ENCODE measurements at regions not wholly inside any gene's neighbourhood (a gene's known extent, or its start where the extent isn't known, plus 50 kb on each side); places are given as distances from the start of the nearest gene placed in this dataset.

DNA sequence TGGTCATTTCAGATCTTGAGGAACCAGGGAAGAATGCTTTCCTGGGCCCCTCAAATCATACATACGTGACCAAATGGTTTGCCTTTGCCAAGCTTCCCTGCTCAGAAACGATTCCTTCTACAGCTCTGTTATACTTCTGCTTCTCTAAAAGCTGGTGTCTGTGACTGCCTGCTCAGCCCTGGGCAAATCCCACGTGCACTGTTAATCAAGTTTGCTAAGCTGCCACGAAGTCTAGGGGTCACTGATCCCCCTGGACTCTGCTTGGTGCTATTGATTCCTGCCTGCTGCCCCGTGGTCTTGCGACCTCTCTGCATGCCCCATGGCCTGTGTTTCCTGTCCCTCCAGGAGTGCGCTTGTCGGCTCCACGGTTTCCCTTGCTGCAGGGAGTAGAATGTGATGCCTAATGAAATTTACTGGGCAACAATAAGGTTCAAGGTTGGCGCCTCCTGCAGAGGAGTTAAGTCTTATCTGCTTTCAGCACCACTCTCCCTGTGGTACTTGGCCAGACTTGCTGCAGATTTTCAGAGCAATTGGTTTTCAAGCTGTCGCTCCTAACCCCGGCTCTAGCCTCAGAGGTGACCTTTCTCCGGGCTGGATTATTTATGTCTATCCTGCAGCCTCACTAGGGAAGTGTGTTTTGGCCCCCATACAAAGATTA is 201.6 kb upstream of the FZD8 start:
- Mint-ChIP-seq H3K4me3 (ENCODE audit: unreplicated experiment) (no peak overlapping the region), H3K27me3 (ENCODE audit: unreplicated experiment) (peaks cover 1% of the 10 kb centered on the region), H3K4me1 (ENCODE audit: unreplicated experiment) (peaks cover 12% of the 10 kb centered on the region), H3K36me3 (ENCODE audit: low read depth, unreplicated experiment) (no peaks in the 10 kb centered on the region), H3K9me3 (ENCODE audit: unreplicated experiment) (no peaks in the 10 kb centered on the region), H3K27ac (ENCODE audit: unreplicated experiment) (no peak overlapping the region)
- DNase-seq (ENCODE audit: low spot score), result no peak
- TF ChIP-seq, protein P1, sequence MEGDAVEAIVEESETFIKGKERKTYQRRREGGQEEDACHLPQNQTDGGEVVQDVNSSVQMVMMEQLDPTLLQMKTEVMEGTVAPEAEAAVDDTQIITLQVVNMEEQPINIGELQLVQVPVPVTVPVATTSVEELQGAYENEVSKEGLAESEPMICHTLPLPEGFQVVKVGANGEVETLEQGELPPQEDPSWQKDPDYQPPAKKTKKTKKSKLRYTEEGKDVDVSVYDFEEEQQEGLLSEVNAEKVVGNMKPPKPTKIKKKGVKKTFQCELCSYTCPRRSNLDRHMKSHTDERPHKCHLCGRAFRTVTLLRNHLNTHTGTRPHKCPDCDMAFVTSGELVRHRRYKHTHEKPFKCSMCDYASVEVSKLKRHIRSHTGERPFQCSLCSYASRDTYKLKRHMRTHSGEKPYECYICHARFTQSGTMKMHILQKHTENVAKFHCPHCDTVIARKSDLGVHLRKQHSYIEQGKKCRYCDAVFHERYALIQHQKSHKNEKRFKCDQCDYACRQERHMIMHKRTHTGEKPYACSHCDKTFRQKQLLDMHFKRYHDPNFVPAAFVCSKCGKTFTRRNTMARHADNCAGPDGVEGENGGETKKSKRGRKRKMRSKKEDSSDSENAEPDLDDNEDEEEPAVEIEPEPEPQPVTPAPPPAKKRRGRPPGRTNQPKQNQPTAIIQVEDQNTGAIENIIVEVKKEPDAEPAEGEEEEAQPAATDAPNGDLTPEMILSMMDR (IDR thresholded peaks at IDR 0.05; ENCODE audit: unreplicated experiment), result no peak

DNA sequence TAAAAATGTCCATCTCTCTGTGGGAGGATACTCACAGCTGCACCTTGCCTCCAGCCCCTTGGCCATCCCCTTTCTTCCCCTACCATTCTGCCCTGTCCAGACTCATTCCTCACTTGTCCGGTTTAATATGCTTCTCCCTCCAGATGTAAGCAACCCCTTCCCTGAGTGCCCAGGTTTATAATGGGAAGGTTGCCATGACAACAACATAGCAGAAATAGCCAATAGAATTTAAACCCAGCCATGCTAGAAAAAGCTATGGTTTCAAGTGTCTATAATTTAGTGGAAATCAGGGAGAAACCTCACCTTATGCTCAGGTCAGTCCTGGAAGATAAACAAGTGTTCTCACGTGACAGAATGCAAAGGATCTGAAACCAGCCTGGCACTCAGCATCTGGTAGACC is 196.0 kb upstream of the FZD8 start:
- no peak for DNase-seq (ENCODE audit: low spot score)
- H3K4me3 Mint-ChIP-seq (ENCODE audit: unreplicated experiment), result no peak overlapping the region
- peaks cover 1% of the 10 kb centered on the region for H3K27me3 Mint-ChIP-seq (ENCODE audit: unreplicated experiment)
- peaks cover 6% of the 10 kb centered on the region for H3K4me1 Mint-ChIP-seq (ENCODE audit: unreplicated experiment)
- no peak overlapping the region for H3K27ac Mint-ChIP-seq (ENCODE audit: unreplicated experiment)
- TF ChIP-seq, protein P1 (IDR thresholded peaks at IDR 0.05; ENCODE audit: unreplicated experiment), result no peak
- H3K9me3 Mint-ChIP-seq (ENCODE audit: unreplicated experiment), result no peaks in the 10 kb centered on the region
- no peaks in the 10 kb centered on the region for H3K36me3 Mint-ChIP-seq (ENCODE audit: low read depth, unreplicated experiment)

DNA sequence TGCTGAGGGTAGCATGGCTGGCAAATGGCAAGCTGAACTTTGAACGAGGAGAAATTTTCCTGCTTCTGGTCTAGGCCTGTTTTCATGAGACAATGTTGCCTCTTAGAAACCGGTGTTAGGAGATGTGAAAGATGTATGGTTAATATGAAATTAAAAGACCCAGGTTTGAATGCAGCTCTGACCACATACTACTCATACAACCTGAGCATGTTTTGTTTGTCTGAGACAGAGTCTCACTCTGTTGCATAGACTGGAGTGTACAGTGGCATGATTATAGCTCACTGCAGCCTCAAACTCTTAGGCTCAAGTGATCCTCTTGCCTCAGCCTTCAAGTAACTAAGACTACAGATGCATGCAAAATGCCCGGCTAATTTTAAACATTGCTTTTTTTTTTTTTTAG is 193.4 kb upstream of the FZD8 start:
- peaks cover 1% of the 10 kb centered on the region for H3K27me3 Mint-ChIP-seq (ENCODE audit: unreplicated experiment)
- TF ChIP-seq, protein P1 (IDR thresholded peaks at IDR 0.05; ENCODE audit: unreplicated experiment), result no peak
- no peak overlapping the region for H3K27ac Mint-ChIP-seq (ENCODE audit: unreplicated experiment)
- no peak overlapping the region for H3K4me3 Mint-ChIP-seq (ENCODE audit: unreplicated experiment)
- no peak for DNase-seq (ENCODE audit: low spot score)
- no peaks in the 10 kb centered on the region for H3K36me3 Mint-ChIP-seq (ENCODE audit: low read depth, unreplicated experiment)
- H3K9me3 Mint-ChIP-seq (ENCODE audit: unreplicated experiment), result no peaks in the 10 kb centered on the region
- peaks cover 6% of the 10 kb centered on the region for H3K4me1 Mint-ChIP-seq (ENCODE audit: unreplicated experiment)

DNA sequence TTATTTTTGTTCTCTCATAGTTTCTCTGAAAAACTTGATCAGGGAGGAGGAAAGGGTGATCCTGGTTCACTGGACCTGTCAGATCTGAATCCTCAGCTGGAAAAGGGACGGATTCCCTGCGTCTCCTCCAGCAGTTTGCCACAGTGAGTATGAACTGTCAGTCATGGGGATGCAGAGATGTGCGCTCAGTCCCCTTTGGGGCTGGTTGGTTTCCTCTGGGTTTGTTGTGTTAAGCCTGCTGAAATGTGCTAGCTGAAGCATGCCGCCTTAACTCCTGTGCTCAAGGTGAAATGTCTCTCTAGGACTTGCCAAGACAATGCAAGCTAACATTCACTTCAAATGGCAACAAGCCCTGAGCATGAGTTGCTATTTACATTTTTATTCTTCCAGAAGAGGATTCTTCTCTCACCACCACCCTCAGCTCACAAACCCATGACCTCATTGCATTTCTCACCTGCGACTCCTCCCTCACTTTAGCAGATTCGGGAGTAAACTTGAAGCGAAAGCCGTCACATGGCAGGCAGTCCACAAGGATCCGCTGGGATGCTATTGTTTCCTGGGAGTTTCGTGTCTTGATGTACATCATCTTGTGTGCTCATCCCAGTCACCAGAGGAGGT is 192.9 kb upstream of the FZD8 start:
- TF ChIP-seq, protein P1 (IDR thresholded peaks at IDR 0.05; ENCODE audit: unreplicated experiment), result no peak
- Mint-ChIP-seq H3K9me3 (ENCODE audit: unreplicated experiment) (no peaks in the 10 kb centered on the region), H3K36me3 (ENCODE audit: low read depth, unreplicated experiment) (no peaks in the 10 kb centered on the region), H3K27me3 (ENCODE audit: unreplicated experiment) (peaks cover 1% of the 10 kb centered on the region), H3K27ac (ENCODE audit: unreplicated experiment) (no peak overlapping the region), H3K4me3 (ENCODE audit: unreplicated experiment) (no peak overlapping the region), H3K4me1 (ENCODE audit: unreplicated experiment) (peaks cover 6% of the 10 kb centered on the region)
- DNase-seq (ENCODE audit: low spot score), result no peak

DNA sequence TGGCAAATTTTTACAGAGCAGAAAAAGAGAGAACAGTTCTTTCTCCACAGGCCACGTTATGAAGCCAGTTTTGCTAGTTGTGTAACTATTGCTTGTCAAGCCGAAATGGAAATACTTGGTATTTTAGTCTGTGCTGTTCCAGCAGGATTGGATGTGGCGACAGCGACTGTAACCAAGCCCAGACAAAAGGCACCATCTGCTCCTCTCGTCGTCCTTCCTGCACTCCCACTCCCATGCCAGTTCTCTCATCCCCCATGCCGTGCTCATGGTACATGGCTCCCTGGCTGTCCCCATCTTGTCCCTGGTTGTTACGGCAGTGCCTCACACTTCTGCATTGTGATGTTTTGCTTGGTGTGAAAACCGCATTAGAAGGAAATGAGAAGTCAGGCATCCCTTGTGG is 185.7 kb upstream of the FZD8 start:
- H3K36me3 Mint-ChIP-seq (ENCODE audit: low read depth, unreplicated experiment), result no peaks in the 10 kb centered on the region
- TF ChIP-seq, protein P1 (IDR thresholded peaks at IDR 0.05; ENCODE audit: unreplicated experiment), result no peak
- H3K4me1 Mint-ChIP-seq (ENCODE audit: unreplicated experiment), result no peaks in the 10 kb centered on the region
- no peaks in the 10 kb centered on the region for H3K9me3 Mint-ChIP-seq (ENCODE audit: unreplicated experiment)
- DNase-seq (ENCODE audit: low spot score), result no peak
- peaks cover 4% of the 10 kb centered on the region for H3K27me3 Mint-ChIP-seq (ENCODE audit: unreplicated experiment)
- no peak overlapping the region for H3K4me3 Mint-ChIP-seq (ENCODE audit: unreplicated experiment)
- no peak overlapping the region for H3K27ac Mint-ChIP-seq (ENCODE audit: unreplicated experiment)

Measured in endothelial cell (in vitro differentiated cells).